Ovary (tissue), 7 donors: ENCODE measurements at regions not wholly inside any gene's neighbourhood (a gene's known extent, or its start where the extent isn't known, plus 50 kb on each side); places are given as distances from the start of the nearest gene placed in this dataset.

Experiments
- DNase-seq, 5 donors: peaks; one replicate each; pipeline ENCODE4 v3.0.0-alpha.2; 2019 to 2020
- H3K27ac ChIP-seq, 2 donors: fragments of 200-600 bp; one replicate each; pipeline versions ENCODE4 v1.5.1 to v1.8.0; 2019 to 2022
- H3K27me3 ChIP-seq: fragments of 200-600 bp; one replicate; pipeline ENCODE4 v1.8.0; 2022
- H3K36me3 ChIP-seq: fragments of 200-600 bp; sonication (generic); one replicate; pipeline ENCODE4 v1.5.1; 2019
- H3K4me1 ChIP-seq: one replicate; pipeline ENCODE4 v1.8.1; 2013; ENCODE audit warnings: mild to moderate bottlenecking, moderate library complexity; ENCODE audit not compliant: insufficient read depth
- H3K4me3 ChIP-seq: fragments of 200-600 bp; sonication (generic); one replicate; pipeline ENCODE4 v1.5.1; 2017
- H3K9me3 ChIP-seq, 2 donors: fragments of 200-600 bp in 1 of 2; sonication (generic) in 1 of 2; one replicate each; pipeline versions ENCODE4 v1.5.1 to v1.8.1; 2013 to 2019; ENCODE audit warnings: mild to moderate bottlenecking in 1 of 2, moderate library complexity in 1 of 2
- EP300 ChIP-seq: sonication (generic); formaldehyde crosslinking; IDR thresholded peaks from one replicate; pipeline ENCODE4 v1.6.1; 2017; ENCODE audit warnings: antibody characterized with exemption
- POLR2A ChIP-seq: fragments of 450-650 bp; IDR thresholded peaks from one replicate; pipeline ENCODE4 v1.6.1; 2017; ENCODE audit warnings: antibody characterized with exemption, mild to moderate bottlenecking, moderate library complexity
- WGBS, 3 donors: extraction: QIAGEN DNeasy Blood & Tissue Kit in 1 of 3; methylation state at CpG; one replicate each; pipeline versions ENCODE4 v1.1.5 to v1.1.7; 2013 to 2017; 5-methylcytosine and 5-hydroxymethylcytosine counted together
- intact Hi-C, 4 donors: fragments of 100-400 bp; cut with DNase I; formaldehyde crosslinking; loops; one replicate each; pipeline versions ENCODE4 v1.11.0 to v1.15.1; 2022 to 2023
- TF ChIP-seq, protein P1 (sequence below), 3 donors: fragments of 450-650 bp in 2 of 3; fragments of 200-600 bp in 1 of 3; IDR thresholded peaks; one replicate each; pipeline versions ENCODE4 v1.5.1 to v1.8.0; 2016 to 2022; ENCODE audit warnings: antibody characterized with exemption in 3 of 3, mild to moderate bottlenecking in 1 of 3
- donor health status: DM: no; HTN: no; CAD: no; lungs with moderate emphysema.
- donor health status: DM: no; HTN: no; CAD: no.
- donor health status: Bipolar disorder and iron deficiency.
- donor health status: DM: no; HTN: no; CAD: no.
- donor health status: DM: yes; HTN: yes; CAD: no.

DNA sequence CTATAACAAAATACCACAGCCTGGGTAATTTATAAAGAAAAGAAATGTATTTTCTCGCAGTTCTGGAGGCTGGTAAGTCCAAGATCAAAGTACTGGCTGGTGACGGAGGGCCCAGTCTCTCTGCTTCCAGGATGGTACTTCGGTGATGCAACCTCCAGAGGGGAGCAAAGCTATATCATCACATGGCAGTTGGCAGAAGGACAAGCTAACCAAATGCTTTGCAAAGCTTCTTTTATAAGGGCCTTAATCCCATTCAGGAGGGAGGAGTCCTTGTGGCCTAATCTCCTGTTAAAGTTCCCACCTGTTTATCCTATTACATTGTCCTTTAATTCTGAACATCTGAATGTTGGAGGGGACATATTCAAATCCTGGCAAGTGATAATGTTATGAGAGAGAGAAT, 134.1 kb upstream of the SP4 start:
- 78 to 85% (median 82%) methylated on average over 3 of the region's 3 CpGs for WGBS, 3 donors
- Histone ChIP-seq H3K4me3 (no peak overlapping the region), H3K4me1 (no peaks in the 10 kb centered on the region), H3K36me3 (no peaks in the 10 kb centered on the region), H3K9me3 (no peaks in the 10 kb centered on the region), H3K27me3 (peaks cover 3% of the 10 kb centered on the region), H3K27ac (no peak overlapping the region)
- intact Hi-C loops, result no loop called here
- TF ChIP-seq POLR2A, result no peak
- TF ChIP-seq, protein P1, sequence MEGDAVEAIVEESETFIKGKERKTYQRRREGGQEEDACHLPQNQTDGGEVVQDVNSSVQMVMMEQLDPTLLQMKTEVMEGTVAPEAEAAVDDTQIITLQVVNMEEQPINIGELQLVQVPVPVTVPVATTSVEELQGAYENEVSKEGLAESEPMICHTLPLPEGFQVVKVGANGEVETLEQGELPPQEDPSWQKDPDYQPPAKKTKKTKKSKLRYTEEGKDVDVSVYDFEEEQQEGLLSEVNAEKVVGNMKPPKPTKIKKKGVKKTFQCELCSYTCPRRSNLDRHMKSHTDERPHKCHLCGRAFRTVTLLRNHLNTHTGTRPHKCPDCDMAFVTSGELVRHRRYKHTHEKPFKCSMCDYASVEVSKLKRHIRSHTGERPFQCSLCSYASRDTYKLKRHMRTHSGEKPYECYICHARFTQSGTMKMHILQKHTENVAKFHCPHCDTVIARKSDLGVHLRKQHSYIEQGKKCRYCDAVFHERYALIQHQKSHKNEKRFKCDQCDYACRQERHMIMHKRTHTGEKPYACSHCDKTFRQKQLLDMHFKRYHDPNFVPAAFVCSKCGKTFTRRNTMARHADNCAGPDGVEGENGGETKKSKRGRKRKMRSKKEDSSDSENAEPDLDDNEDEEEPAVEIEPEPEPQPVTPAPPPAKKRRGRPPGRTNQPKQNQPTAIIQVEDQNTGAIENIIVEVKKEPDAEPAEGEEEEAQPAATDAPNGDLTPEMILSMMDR (IDR thresholded peaks at IDR 0.05), result no peak
- no peak for TF ChIP-seq EP300
- DNase-seq, result no peak

DNA sequence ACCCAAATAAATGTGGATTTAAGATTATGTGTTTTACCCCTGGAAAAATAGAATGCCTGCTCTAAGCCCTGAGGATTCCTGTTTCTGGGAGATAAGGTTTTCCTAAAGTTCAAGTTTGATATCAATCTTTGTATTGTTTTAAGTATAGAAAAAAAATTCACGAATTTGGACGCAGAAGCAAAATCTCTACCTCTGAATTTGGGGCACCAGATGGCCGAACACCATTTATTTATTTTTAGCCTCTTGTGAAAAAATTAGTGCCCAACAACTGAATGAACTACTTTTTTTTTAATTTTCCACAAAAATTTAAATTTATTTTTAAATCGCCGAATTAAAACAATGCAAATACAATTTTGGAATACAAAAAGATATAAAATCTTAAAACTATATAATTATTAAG, 128.1 kb upstream of the SP4 start:
- no peak overlapping the region for H3K27ac ChIP-seq
- no peak for TF ChIP-seq POLR2A
- TF ChIP-seq, protein P1 (IDR thresholded peaks at IDR 0.05), result no peak
- TF ChIP-seq EP300, result no peak
- H3K36me3 ChIP-seq, result no peaks in the 10 kb centered on the region
- no peak for DNase-seq
- H3K4me3 ChIP-seq, result no peak overlapping the region
- WGBS, 3 donors, result 88 to 92% (median 90%) methylated on average over 5 of the region's 5 CpGs
- intact Hi-C loops, result no loop called here
- no peaks in the 10 kb centered on the region for H3K4me1 ChIP-seq
- H3K27me3 ChIP-seq, result peaks cover 3% of the 10 kb centered on the region
- no peaks in the 10 kb centered on the region for H3K9me3 ChIP-seq

DNA sequence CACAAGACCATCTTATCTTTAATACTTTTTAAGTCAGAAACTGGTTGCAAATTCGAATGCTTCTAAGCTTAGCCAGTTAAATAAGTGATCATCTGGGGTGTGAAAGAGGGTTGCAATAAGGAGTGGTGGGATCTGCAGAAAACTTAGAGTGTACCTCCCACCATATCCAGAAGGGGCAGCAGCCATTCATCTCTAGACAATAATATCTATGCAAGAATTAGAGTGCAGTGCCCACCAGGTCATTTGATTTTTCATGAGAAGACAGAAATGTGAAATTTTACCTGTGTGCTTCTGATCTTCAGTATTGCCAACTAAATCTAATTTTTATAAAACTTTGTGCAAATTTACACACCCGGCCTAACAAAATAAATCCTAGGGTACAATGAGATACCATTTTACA, 127.2 kb upstream of the SP4 start:
- TF ChIP-seq EP300 (no peak), POLR2A (no peak)
- TF ChIP-seq, protein P1 (IDR thresholded peaks at IDR 0.05), result no peak
- 72 to 82% (median 75%) methylated on average over 2 of the region's 2 CpGs for WGBS, 3 donors
- Histone ChIP-seq H3K27ac (no peak overlapping the region), H3K4me1 (no peaks in the 10 kb centered on the region), H3K27me3 (peaks cover 3% of the 10 kb centered on the region), H3K9me3 (no peaks in the 10 kb centered on the region), H3K4me3 (no peak overlapping the region), H3K36me3 (no peaks in the 10 kb centered on the region)
- intact Hi-C loops, result no loop called here
- no peak for DNase-seq

DNA sequence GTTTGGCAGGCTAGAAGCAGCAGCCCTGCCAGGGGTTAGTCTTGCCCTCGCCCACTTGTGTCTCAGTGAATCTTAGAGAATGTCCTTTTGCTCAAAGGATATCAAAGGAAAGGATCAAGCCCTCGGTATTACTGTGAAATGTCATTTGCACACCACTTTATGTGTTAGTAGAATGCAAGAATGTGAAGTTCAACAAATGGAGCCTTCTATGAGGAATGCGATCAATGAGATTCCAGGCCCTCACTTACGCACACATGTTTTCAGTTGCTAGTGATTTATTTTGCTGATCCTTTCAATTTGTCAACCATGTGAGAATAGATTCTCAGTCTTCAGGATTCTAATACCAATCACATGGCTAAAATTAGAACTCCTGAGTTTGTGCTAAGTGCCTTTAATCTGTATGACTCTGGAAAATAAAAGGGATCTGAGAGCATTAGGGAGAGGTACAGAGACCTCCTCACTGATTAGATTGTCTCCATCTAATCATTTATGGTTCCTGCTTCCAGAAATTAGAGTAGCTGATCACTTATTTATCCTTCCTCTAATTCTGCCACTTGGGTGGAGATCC, 123.0 kb upstream of the SP4 start:
- no peaks in the 10 kb centered on the region for H3K27me3 ChIP-seq
- no peak for DNase-seq
- no peaks in the 10 kb centered on the region for H3K36me3 ChIP-seq
- TF ChIP-seq POLR2A (no peak), EP300 (no peak)
- TF ChIP-seq, protein P1 (IDR thresholded peaks at IDR 0.05), result no peak
- intact Hi-C loops, result no loop called here
- WGBS, 3 donors, result 60 to 77% (median 67%) methylated on average over 4 of the region's 4 CpGs
- H3K9me3 ChIP-seq, result no peaks in the 10 kb centered on the region
- no peak overlapping the region for H3K27ac ChIP-seq
- no peaks in the 10 kb centered on the region for H3K4me1 ChIP-seq
- H3K4me3 ChIP-seq, result no peak overlapping the region
